ENCODE measurements at regions not wholly inside any gene's neighbourhood (a gene's known extent, or its start where the extent isn't known, plus 50 kb on each side); places are given as distances from the start of the nearest gene placed in this dataset.

DNA sequence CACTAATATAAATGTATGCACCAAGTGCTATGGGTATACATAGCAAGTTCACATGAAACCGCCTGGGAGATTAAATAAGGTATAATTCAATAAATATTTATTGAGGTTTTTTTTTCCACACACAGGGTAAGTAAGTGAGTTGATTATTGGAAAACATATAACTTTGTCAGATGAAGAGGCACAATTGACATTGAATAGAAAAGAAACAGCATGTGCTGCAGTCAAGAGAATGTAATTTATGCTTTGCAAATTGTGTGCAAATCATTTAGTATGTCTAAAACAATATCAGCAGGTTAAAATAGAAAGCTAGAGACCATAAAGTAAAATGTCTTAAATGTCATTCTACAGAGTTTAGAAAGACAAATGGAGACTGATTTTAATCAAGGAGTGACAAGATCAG, 560.0 kb downstream of the AMY1C start (continued):
- TF ChIP-seq, protein P1, sequence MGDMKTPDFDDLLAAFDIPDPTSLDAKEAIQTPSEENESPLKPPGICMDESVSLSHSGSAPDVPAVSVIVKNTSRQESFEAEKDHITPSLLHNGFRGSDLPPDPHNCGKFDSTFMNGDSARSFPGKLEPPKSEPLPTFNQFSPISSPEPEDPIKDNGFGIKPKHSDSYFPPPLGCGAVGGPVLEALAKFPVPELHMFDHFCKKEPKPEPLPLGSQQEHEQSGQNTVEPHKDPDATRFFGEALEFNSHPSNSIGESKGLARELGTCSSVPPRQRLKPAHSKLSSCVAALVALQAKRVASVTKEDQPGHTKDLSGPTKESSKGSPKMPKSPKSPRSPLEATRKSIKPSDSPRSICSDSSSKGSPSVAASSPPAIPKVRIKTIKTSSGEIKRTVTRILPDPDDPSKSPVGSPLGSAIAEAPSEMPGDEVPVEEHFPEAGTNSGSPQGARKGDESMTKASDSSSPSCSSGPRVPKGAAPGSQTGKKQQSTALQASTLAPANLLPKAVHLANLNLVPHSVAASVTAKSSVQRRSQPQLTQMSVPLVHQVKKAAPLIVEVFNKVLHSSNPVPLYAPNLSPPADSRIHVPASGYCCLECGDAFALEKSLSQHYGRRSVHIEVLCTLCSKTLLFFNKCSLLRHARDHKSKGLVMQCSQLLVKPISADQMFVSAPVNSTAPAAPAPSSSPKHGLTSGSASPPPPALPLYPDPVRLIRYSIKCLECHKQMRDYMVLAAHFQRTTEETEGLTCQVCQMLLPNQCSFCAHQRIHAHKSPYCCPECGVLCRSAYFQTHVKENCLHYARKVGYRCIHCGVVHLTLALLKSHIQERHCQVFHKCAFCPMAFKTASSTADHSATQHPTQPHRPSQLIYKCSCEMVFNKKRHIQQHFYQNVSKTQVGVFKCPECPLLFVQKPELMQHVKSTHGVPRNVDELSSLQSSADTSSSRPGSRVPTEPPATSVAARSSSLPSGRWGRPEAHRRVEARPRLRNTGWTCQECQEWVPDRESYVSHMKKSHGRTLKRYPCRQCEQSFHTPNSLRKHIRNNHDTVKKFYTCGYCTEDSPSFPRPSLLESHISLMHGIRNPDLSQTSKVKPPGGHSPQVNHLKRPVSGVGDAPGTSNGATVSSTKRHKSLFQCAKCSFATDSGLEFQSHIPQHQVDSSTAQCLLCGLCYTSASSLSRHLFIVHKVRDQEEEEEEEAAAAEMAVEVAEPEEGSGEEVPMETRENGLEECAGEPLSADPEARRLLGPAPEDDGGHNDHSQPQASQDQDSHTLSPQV (IDR thresholded peaks at IDR 0.05): no peak
- TF ChIP-seq, protein P2, sequence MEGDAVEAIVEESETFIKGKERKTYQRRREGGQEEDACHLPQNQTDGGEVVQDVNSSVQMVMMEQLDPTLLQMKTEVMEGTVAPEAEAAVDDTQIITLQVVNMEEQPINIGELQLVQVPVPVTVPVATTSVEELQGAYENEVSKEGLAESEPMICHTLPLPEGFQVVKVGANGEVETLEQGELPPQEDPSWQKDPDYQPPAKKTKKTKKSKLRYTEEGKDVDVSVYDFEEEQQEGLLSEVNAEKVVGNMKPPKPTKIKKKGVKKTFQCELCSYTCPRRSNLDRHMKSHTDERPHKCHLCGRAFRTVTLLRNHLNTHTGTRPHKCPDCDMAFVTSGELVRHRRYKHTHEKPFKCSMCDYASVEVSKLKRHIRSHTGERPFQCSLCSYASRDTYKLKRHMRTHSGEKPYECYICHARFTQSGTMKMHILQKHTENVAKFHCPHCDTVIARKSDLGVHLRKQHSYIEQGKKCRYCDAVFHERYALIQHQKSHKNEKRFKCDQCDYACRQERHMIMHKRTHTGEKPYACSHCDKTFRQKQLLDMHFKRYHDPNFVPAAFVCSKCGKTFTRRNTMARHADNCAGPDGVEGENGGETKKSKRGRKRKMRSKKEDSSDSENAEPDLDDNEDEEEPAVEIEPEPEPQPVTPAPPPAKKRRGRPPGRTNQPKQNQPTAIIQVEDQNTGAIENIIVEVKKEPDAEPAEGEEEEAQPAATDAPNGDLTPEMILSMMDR (IDR thresholded peaks at IDR 0.05 in 2 of 3, conservative IDR thresholded peaks at IDR 0.05 in 1 of 3; ENCODE audit: control insufficient read depth in 2 of 3, extremely low read depth in 1 of 3, insufficient read depth in 1 of 3, low read depth in 3 of 3, low read length in 3 of 3): no peak
- TF ChIP-seq, protein P3, sequence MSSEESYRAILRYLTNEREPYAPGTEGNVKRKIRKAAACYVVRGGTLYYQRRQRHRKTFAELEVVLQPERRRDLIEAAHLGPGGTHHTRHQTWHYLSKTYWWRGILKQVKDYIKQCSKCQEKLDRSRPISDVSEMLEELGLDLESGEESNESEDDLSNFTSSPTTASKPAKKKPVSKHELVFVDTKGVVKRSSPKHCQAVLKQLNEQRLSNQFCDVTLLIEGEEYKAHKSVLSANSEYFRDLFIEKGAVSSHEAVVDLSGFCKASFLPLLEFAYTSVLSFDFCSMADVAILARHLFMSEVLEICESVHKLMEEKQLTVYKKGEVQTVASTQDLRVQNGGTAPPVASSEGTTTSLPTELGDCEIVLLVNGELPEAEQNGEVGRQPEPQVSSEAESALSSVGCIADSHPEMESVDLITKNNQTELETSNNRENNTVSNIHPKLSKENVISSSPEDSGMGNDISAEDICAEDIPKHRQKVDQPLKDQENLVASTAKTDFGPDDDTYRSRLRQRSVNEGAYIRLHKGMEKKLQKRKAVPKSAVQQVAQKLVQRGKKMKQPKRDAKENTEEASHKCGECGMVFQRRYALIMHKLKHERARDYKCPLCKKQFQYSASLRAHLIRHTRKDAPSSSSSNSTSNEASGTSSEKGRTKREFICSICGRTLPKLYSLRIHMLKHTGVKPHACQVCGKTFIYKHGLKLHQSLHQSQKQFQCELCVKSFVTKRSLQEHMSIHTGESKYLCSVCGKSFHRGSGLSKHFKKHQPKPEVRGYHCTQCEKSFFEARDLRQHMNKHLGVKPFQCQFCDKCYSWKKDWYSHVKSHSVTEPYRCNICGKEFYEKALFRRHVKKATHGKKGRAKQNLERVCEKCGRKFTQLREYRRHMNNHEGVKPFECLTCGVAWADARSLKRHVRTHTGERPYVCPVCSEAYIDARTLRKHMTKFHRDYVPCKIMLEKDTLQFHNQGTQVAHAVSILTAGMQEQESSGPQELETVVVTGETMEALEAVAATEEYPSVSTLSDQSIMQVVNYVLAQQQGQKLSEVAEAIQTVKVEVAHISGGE (CRISPR knock-in tag; IDR thresholded peaks at IDR 0.05): no peak
- no peak for TF ChIP-seq SREBF2 (IDR thresholded peaks at IDR 0.05; ENCODE audit: low read length)
- TF ChIP-seq, protein P4, sequence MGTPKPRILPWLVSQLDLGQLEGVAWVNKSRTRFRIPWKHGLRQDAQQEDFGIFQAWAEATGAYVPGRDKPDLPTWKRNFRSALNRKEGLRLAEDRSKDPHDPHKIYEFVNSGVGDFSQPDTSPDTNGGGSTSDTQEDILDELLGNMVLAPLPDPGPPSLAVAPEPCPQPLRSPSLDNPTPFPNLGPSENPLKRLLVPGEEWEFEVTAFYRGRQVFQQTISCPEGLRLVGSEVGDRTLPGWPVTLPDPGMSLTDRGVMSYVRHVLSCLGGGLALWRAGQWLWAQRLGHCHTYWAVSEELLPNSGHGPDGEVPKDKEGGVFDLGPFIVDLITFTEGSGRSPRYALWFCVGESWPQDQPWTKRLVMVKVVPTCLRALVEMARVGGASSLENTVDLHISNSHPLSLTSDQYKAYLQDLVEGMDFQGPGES (IDR thresholded peaks at IDR 0.05): no peak

Measured in GM12878 (cell line).